ENCODE measurements at regions not wholly inside any gene's neighbourhood (a gene's known extent, or its start where the extent isn't known, plus 50 kb on each side); places are given as distances from the start of the nearest gene placed in this dataset.

- DNase-seq, result no peak
These were observed 141.8 kb upstream of the NALF2 start for GRCh38 chrX:69362354-69362753.

- no peak for DNase-seq
These were observed 142.7 kb upstream of the NALF2 start for GRCh38 chrX:69361311-69361845.

GRCh38 chrX:69357317-69357716 lies 146.8 kb upstream of the NALF2 start:
- DNase-seq, result no peak

GRCh38 chrX:69324851-69325250 lies 159.6 kb upstream of the PJA1 start:
- DNase-seq, result no peak

GRCh38 chrX:69323786-69324720 lies 158.8 kb upstream of the PJA1 start:
- no peak for DNase-seq

GRCh38 chrX:69321789-69322188 lies 156.5 kb upstream of the PJA1 start:
- no peak for DNase-seq

GRCh38 chrX:69321006-69321655 lies 155.9 kb upstream of the PJA1 start:
- no peak for DNase-seq

GRCh38 chrX:69320116-69320515 lies 154.9 kb upstream of the PJA1 start:
- DNase-seq, result no peak

GRCh38 chrX:69319376-69319775 lies 154.1 kb upstream of the PJA1 start:
- no peak for DNase-seq

GRCh38 chrX:69318651-69319340 lies 153.5 kb upstream of the PJA1 start:
- no peak for DNase-seq

- no peak for DNase-seq
These were observed 152.5 kb upstream of the PJA1 start for GRCh38 chrX:69317721-69318120.

GRCh38 chrX:69314436-69315348 lies 149.4 kb upstream of the PJA1 start:
- DNase-seq, result no peak

- DNase-seq, result no peak
These were observed 148.5 kb upstream of the PJA1 start for GRCh38 chrX:69313617-69314290.

GRCh38 chrX:69311936-69312670 lies 146.8 kb upstream of the PJA1 start:
- DNase-seq, result no peak

- no peak for DNase-seq
These were observed 144.0 kb upstream of the PJA1 start for GRCh38 chrX:69309074-69309792.

- no peak for DNase-seq
These were observed 142.5 kb upstream of the PJA1 start for GRCh38 chrX:69307756-69308155.

GRCh38 chrX:69307029-69307428 lies 141.8 kb upstream of the PJA1 start:
- no peak for DNase-seq

- no peak for DNase-seq
These were observed 140.8 kb upstream of the PJA1 start for GRCh38 chrX:69306063-69306404.

- no peak for DNase-seq
These were observed 140.2 kb upstream of the PJA1 start for GRCh38 chrX:69305333-69306062.

GRCh38 chrX:69303231-69303630 lies 138.0 kb upstream of the PJA1 start:
- no peak for DNase-seq

Data from activated naive CD4-positive, alpha-beta T cell treated with anti-CD3 and anti-CD28 coated beads, Interleukin-2, amount 50 U/mL, for 16 hours (primary cell).